Astrocyte (in vitro differentiated cells and primary cell): ENCODE measurements at regions not wholly inside any gene's neighbourhood (a gene's known extent, or its start where the extent isn't known, plus 50 kb on each side); places are given as distances from the start of the nearest gene placed in this dataset.

Experiments used
- EZH2 ChIP-seq: IDR thresholded peaks from 2 replicates; pipeline ENCODE4 v1.6.1; 2012; ENCODE audit warnings: mild to moderate bottlenecking, low read length, inconsistent platforms; ENCODE audit not compliant: insufficient read depth
- TF ChIP-seq, protein P1 (sequence below): IDR thresholded peaks from 2 replicates; pipeline ENCODE4 v1.5.1; 2011; ENCODE audit warnings: low read depth, mild to moderate bottlenecking, inconsistent platforms, low read length, moderate library complexity; ENCODE audit not compliant: insufficient read depth

DNA sequence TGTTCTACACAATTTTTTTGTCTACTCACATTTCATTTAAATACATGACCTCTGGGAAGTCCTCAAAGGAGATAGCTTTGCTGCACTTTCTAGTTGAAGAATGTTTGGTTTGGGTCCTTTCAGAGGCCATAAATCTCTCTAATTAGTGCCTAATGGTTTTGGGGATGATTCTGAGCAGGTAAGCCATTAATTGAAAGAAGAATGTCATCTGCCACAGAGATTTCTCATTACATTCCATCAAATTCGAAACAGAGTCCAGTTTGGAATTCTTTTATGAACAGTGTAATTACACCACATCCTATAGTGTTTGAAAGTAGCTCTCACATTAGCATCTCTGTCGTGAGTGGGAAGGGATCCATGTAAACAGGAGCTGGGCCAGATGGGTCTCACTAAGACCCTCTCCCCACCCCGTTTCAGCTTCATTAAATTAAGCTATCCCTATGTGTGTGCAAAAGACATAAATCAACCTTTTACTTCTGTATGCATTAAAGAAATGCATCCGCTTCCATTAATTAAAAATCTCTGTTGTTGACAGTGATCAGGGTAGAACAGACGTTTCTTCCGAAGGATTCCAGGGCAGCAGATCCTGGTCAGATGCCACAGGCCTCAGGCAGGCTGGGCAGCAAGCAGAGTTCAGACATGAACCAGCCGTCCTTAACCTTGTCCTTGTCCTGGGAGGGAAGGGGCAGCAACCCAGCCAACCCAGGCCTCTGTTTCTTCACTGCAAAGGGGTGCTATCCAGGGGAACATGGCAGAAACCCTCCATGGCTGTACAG lies 99.8 kb upstream of the MAP1B start:
- TF ChIP-seq EZH2, result no peak
- TF ChIP-seq, protein P1, sequence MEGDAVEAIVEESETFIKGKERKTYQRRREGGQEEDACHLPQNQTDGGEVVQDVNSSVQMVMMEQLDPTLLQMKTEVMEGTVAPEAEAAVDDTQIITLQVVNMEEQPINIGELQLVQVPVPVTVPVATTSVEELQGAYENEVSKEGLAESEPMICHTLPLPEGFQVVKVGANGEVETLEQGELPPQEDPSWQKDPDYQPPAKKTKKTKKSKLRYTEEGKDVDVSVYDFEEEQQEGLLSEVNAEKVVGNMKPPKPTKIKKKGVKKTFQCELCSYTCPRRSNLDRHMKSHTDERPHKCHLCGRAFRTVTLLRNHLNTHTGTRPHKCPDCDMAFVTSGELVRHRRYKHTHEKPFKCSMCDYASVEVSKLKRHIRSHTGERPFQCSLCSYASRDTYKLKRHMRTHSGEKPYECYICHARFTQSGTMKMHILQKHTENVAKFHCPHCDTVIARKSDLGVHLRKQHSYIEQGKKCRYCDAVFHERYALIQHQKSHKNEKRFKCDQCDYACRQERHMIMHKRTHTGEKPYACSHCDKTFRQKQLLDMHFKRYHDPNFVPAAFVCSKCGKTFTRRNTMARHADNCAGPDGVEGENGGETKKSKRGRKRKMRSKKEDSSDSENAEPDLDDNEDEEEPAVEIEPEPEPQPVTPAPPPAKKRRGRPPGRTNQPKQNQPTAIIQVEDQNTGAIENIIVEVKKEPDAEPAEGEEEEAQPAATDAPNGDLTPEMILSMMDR, result no peak
